ENCODE measurements at regions not wholly inside any gene's neighbourhood (a gene's known extent, or its start where the extent isn't known, plus 50 kb on each side); places are given as distances from the start of the nearest gene placed in this dataset.

GRCh38 chr6:40916845-40917244 lies 122.2 kb downstream of the UNC5CL start:
- TF ChIP-seq, protein P1, sequence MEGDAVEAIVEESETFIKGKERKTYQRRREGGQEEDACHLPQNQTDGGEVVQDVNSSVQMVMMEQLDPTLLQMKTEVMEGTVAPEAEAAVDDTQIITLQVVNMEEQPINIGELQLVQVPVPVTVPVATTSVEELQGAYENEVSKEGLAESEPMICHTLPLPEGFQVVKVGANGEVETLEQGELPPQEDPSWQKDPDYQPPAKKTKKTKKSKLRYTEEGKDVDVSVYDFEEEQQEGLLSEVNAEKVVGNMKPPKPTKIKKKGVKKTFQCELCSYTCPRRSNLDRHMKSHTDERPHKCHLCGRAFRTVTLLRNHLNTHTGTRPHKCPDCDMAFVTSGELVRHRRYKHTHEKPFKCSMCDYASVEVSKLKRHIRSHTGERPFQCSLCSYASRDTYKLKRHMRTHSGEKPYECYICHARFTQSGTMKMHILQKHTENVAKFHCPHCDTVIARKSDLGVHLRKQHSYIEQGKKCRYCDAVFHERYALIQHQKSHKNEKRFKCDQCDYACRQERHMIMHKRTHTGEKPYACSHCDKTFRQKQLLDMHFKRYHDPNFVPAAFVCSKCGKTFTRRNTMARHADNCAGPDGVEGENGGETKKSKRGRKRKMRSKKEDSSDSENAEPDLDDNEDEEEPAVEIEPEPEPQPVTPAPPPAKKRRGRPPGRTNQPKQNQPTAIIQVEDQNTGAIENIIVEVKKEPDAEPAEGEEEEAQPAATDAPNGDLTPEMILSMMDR (conservative IDR thresholded peaks at IDR 0.05), result no peak
- no peak for TF ChIP-seq EZH2 (IDR thresholded peaks at IDR 0.05; ENCODE audit: low read depth)

Data from PC-9 (cell line).